Retina (tissue), 1 donor: ENCODE measurements at regions not wholly inside any gene's neighbourhood (a gene's known extent, or its start where the extent isn't known, plus 50 kb on each side); places are given as distances from the start of the nearest gene placed in this dataset.
"Not testable (repeated sequence)": the region's sequence is repeated elsewhere in the genome, so short reads cannot be mapped to it uniquely, and the experiment has no call there.

Experiments used
- DNase-seq: peaks from one replicate; pipeline ENCODE4 v3.0.0-alpha.2; 2016

DNA sequence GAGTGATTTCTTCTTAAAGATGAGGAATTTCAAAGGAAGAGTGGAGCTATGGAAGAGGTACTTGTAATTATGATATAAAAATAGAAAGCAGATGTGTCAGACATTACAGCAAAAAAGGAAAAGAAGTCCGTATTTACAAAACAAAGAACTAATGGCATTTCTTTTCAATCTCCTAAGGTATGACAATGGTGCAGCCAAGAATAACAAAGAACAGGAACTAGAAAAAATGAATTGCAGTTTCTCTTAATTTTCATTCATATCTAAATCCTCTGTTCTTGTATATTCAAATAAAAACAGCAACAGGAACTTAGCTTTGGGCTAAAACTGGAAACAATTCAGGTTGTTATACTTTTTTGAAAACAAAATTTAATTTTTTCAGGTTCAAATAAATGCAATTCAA lies 105.1 kb downstream of the SPRY1 start:
- DNase-seq = no peak

DNA sequence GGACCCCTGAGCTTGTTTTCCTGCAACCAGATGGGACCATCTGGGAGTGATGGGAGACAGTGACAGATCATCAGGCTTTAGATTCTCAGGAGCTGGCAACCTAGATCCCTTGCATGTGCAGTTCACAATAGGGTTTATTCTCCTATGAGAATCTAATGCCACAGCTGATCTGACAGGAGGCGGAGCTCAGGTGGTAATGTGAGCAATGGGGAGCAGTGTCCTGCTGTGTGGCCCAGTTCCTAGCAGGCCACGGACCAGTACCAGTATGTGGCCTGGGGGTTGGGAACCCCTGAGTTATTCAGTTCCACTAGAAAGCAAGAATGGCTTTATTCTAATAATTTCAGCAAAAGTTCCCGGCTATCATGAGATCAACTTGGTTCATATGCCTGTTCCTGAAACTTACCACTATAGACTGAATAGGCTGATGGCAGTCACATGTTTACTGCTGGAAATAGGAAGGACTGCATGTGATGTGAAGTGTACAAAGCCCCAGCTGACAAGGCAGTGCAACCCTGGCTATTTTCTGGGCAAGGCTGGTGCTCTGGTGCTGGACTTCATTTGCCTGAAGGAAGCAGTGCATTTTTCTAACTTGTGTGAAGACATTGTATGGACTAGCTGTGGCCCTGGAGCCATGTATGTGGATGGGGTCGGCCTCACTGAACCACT lies 107.2 kb downstream of the SPRY1 start:
- no peak for DNase-seq

DNA sequence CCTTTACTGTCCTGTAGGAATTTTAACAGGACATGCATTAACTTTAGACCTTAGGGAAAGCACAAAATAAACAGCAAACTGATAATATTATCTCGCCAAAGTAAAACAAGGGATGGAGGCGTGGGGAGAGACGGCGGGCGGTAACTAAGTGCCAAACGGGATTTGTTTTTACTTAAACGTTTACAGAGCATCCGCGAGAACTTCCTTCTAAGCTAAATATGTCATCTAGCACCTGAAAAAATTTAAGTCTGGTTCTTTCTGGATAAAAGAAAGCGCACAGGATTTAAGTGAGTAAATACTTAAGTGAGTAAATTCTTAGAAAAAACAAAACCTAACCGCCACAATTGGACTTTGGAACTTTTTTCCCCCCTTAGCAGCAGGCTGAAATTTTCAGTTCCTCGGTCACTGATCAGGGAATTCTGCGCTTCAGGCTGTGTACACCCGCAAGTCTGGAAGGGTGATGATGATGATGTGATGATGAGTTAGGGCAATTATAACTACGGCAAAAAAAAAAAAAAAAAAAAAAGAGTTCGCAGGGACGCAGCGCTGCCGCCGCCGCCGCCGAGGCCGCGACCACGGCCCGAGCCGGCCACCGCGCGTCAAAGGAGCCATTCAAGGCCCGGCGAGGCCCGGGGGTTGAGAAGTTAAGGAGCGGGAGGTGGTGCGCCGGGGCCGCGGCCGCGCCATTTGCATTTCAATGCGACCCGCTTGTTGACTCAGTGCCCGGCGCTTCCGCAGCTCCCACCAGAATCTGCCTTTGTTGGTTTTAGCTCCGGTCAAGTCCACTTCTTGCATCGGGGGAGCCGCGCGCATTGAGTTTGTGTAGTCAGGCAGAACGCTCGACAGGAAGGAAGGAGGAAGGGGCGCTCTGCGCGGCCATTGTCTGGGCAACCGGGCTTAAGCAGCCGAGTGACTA lies 108.8 kb downstream of the SPRY1 start:
- DNase-seq = peak; percentile 94

DNA sequence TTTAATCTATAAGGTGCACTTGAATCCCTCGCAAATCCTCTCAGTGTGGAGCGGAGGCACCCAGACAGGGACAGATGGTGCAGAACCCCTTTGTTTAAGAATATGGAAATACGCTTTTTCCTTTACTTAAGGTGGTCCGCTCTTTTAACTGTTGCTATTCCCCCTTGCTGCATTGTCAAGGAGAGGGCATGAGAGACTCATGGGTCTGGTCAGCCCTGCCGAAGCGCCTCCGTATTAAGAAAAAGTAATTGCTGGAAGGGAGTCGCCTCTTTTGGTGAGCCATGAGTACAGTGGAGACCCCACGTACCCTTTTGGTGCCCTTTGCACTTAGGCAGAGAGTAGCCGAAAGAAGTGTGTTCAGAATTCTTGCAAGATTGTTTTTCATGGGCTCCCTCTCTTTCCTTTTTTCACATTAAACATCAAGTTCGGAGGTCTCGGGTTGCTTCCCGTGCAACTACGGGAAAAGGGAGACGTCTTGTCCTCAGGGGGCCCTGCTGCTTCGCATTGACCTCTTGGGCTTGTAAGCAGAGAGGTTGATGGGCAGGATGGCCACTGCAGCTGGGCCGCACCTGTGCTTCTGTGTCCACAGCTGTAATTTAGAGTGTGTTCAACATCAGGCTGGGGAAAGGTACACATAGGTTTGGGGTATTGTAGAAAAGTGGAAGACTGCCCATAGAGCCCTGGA lies 109.6 kb downstream of the SPRY1 start:
- no peak for DNase-seq

DNA sequence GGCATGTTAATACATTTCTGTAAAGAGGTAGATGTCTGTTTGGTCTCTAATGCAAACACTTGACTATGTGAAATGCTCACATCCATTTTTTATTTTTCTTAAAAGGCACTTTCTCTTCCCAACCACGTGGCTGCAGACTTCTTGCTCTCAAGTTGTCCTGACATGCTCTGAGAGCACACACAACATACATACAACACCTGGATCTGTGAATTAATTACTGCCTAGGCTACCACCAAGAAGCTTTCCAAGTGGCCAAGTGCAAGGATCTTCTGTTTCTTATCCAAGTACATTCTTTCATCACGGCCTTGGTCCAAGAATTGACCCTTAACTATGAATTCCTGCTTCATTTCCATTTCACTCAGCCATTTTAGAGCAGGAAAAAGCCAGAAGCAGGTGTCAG lies 110.8 kb downstream of the SPRY1 start:
- DNase-seq = no peak

DNA sequence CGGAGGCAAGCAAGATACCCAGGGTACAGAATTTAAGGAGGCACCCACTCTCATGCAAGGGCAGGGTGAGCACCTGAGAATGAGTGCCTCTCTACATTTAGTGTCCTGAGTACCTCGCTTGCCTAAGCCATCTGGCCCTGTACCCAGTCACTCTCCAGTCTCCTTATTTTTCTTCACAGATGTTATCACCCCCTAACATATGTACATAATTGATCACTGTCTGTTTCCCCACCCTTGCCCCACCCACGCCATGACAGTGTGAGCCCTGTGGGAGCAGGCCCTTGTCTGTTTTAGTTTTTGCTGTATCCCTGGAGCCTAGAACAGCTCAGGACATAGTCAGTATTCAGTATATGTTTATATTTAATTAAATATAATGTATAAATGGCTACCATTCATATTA lies 113.6 kb downstream of the SPRY1 start:
- no peak for DNase-seq

DNA sequence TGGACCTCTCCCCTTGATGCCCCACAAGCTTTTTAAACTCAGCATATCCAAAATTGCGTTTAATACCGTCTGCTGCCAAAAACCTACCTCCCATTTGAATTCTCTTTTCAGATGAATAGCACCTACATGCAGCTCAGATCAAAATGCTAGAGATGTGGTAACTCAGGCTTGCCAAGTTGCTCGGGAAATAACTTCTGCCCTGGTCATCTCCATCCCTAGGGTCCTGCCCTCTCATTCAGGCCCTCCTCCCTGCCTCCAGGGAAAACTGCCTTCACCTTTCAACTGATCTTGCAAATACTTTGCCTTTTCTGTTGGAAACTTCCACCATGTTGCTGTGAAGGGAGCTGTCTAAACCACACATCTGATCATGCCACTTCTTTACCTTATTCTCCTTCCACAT lies 114.1 kb downstream of the SPRY1 start:
- no peak for DNase-seq

DNA sequence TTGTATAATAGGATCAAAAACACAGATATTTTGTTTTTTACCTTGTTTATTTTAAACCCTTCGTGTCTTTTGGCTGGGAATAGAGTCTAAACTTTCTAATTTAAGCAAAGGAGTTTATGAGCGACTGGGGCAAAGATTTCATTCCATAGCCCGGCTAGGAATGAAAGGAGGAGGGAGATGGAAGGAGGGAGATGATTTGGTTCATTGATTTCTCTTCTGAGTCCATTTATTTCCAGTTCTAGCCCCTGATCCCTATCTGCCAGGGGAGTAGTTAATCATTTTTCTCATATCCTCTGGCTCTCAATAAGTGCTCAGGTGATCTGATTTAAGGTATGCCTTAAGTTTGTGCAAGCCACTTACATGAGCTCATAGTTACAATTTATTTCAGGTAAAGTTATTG lies 120.0 kb downstream of the SPRY1 start:
- DNase-seq = no peak

DNA sequence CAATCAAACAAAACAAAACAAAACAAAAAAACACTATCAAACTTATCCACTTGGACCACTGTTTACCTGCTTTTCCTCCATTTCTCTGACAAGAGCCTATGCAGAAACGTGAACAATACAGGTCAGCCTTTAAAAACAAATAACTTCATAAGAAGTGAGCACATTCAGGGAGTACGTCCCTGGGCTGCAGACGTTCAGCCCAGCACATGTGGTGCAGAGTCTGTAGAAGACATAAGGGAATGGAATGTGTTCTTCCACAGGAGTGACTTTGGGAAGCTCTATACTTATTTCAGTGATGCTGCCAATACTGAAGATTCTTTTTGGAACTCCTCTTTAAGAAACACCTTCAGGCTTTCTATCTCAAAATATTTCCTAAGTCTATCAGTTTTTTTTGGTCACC lies 120.6 kb downstream of the SPRY1 start:
- no peak for DNase-seq

DNA sequence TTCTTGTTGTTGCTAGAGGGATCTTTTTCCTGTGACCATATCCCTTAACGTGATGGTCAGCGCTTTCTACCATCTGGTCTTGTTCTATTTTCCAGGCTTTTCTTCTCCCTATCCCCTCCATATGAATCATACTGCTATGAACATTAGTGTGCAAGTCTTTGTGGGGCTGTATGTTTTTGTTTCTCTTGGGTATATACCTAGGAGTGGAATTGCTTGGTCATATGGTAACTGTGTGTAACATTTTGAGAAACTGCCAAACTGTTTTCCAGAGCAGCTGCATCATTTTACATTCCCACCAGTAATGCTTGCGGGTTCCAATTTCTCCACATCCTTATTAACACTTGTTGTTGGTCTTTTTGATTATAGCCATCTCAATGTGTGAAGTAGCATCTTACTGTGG lies 121.4 kb downstream of the SPRY1 start:
- no peak for DNase-seq

DNA sequence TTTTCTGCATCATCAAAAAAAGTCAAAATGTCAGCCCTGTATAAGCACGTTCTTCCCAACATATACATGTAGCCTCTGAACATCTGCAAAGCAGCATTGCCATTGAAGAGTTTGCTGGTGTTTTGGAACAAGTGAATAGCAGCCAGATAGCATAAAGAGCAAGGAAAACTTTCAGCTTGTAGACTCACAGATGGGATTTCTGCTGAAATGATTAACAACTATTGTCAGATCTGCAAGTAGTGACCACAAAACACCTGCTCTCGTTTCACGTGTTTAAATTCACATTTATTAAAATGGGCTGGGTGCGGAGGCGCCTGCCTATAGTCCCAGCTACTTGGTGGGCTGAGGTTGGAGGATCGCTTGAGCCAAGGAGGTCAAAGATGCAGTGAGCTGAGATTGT lies 123.7 kb downstream of the SPRY1 start:
- DNase-seq = no peak

DNA sequence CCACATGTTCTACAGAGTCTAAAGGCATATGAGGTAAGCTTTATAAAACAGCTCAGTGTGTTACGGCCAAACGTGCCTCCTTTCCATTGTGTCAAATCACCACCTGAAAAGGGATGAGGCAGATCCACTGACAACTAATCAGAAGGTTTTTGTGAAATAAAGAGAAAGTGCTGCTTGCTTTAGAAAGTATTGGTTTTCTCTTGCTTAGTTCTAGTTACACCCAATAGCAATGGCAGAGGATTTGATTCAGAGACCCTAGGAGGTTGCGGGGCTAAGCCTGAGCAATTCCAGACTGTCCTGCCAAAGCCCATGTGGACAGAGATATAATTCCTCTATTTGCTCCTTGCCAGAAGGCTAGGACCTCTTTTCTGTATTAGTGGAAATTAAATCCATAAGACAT lies 125.5 kb downstream of the SPRY1 start:
- no peak for DNase-seq

DNA sequence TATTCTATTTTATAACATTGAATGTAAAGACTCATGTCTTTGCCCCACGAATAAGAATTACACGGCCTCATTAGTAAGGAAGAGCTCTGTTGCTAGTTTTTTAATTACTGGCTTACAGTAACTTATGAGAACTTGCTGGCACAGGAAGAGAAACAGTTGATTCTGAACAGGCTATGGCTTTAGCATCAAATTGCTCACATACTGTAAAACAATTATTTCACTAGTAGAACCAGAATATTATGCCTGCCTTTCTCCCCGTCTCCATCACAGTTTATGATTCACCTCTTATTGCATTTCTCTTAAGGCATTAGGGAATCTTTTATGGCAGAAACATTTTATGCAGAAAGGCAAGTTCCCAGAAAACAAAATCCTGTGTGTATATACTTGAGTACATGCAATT lies 126.1 kb downstream of the SPRY1 start:
- no peak for DNase-seq

DNA sequence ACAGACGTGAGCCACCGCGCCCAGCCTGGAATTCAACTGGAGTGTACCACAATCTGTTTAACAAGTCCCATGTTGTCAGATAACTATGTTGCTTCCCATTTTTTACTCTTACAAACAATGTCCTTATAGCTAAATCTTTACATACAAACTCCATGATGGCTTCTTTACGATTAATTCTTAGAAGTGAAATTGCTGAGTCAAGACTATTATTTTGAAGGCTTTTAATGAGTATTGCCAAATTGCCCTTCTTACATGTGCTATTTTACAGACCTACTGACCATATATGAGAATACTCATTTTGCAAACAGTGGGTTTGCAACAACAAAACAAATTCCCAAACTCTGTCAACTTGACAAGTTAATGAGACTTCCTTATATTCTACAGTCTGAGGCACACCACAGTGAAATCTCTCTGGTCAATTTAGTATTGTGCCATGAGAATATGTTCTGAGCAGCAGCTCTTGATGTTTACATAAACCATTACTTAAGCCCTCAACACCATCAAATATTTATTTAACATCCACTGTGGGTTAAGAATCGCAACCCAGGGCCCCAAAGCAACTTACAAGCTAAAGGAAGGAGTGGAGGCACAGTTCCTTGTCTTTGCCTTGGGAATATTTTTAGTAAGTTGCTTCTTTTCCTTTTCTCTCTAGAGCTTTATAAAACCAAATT lies 128.5 kb downstream of the SPRY1 start:
- no peak for DNase-seq

DNA sequence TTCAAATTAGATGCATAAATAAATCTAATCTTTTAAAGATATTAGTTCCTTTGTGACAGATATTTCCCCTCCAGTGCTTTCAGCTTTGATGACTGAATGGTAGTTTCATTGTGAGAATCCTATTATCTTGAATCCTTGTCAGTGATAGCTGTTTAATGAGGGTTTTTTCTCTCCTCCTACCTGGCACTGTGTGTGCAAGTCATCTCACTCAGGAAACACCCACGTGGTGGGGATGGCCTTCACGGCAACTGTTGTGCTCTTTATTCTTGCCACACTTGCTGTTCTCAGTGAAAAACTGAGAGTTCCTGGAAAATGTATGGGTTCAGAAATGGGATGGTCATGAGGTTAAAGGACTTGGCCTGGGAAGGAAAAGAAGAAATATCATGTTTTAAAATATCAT lies 129.9 kb downstream of the SPRY1 start:
- DNase-seq = no peak

DNA sequence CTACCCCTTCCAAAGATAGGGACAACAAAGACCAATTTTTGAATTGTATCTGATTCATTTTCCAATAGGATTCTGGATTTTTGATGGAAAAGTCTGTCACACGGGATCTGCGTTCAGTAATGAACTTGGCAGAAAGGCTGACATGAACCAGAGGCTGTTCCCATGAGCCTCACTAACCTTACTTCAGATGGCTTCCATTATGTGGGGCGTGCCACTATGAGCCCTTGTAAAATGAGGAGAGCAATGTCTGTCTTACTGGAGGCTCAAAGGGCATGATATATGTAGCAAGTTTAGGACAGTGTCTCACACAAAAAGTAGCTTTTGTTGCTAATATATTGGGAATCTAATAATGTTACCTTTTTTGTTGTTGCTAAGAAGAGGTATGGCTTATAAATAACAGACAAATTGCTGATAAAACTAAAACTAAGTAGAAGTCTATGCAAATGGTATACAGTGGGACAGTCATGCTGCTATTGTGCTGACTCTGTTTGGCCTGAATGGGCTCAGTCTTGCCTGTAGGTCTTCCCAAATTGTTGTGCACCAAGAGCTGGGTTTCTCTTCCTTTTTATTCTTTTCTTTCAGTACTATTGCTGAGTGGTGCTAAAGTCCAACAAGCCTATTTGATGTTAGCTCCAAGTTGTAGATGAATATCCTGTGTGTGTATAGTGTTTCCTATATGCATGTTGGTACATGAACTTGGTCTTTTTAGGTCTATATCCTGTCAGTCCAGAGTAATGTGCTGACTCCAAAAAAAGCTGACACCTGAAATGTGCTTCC lies 132.1 kb downstream of the SPRY1 start:
- no peak for DNase-seq

DNA sequence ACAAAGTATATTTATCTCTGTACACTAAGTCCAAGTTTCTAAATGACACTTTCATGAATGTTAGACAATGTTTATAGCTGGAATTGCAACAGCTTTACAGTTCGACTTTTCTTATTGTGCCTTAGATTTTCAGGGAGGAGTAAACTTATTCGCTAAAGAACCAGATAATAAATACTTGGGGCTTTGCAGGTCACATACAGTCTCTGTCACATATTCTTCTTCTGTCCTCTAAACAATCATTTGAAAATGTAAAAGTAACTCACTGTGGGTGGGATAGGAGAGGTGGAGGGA lies 132.6 kb downstream of the SPRY1 start:
- no peak for DNase-seq

DNA sequence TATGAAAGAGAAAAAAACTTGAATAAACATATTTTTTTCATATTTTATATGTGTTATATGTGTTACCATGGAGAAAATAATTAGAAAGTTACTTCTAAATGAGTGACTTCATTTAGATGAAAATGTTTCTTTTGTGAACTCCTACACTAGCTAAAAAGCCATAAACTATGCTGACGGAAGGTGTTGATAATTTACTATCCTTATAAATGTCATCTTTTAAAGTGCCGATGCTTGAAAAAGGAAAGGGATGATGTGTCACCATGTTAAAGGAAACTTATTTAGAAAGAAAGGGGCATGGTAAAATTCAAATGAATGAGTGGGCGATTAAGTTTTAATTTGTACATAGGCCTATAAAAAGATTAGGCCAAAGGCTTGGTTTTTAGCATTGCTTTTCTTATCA lies 133.8 kb downstream of the SPRY1 start:
- DNase-seq = no peak

DNA sequence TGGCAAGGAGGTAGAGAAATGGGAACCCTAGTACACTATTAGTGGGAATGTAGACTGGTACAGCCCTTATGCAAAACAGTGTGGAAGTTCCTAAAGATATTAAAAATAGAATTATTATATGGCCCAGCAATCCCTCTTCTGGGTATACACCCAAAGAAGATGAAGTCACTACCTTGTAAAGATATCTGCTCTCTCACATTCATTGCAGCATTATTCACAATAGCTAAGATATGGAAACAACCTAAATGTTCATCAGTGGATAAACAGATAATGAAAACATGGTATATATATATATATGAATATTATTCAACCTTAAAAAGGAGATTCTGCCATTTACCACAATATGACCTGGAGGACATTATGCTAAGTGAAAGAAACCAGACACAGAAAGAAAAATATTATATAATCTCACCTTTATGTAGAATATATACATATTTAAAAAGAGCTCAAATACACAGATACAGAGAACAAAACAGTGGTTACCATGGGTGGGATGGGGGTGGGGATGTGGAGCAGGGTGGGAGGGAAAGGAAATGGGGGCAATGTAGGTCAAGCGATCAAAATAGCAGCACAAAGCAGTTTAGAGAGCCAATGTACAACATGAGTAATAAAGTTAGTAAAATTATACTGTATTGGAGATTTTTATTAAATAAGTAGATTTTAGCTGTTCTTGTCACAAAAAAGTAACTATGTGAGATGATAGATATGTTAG lies 138.6 kb downstream of the SPRY1 start:
- DNase-seq = no peak

DNA sequence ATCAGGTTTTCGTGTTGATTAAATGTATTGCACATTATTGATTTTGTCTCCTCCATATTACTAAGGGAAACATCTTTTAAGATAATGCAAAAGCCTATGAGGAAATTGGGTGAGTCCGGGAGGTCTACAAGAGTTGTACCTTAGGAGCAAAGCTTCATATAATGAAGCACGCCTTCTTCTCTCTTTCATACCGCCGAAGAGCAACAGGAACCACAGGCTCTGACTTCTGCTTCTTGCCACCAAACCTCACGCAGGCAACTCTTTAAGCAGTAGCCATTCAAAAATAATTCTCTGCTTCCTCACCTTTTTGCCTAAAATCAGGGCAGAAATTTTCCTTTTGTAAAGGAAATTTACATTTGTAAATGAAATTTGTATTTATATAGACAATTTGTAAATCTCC lies 139.6 kb downstream of the SPRY1 start:
- DNase-seq = no peak

DNA sequence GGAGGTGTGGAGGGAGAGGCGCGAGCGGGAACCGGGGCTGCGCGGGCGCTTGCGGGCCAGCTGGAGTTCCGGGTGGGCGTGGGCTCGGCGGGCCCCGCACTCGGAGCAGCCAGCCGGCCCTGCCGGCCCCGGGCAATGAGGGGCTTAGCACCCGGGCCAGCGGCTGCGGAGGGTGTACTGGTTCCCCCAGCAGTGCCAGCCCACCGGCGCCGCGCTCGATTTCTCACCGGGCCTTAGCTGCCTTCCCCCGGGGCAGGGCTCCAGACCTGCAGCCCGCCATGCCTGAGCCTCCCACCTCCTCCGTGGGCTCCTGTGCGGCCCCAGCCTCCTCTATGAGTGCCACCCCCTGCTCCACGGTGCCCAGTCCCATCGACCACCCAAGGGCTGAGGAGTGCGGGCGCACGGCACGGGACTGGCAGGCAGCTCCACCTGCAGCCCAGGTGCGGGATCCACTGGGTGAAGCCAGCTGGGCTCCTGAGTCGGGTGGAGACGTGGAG lies 141.4 kb downstream of the SPRY1 start:
- not testable (repeated sequence) for DNase-seq
